ENCODE measurements at regions not wholly inside any gene's neighbourhood (a gene's known extent, or its start where the extent isn't known, plus 50 kb on each side); places are given as distances from the start of the nearest gene placed in this dataset.
"Not testable (repeated sequence)": the region's sequence is repeated elsewhere in the genome, so short reads cannot be mapped to it uniquely, and the experiment has no call there.

DNA sequence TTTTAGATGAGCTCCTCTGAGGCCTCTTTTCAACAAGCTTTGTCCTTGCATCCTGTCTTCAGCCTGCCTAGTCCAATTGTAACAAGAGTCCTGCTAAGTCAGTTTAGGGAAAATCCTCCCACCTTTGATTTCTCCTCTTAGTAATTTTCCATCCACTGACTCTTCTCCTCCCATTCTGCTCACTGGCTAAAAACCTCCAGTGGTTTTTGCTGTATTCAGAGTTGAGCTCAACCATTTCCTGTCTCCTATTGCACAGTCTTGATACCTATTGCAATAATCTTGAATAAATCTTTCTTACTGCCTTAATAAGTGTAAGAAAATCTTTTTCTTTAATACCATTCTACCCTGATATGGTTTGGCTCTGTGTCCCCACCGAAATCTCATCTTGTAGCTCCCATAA, 117.8 kb upstream of the ENPP6 start:
- Mint-ChIP-seq H3K9me3 (no peaks in the 10 kb centered on the region), H3K4me1 (peaks cover 11% of the 10 kb centered on the region), H3K27ac (ENCODE audit: low read depth) (no peak overlapping the region), H3K27me3 (no peaks in the 10 kb centered on the region), H3K4me3 (no peak overlapping the region), H3K36me3 (ENCODE audit: insufficient read depth) (no peaks in the 10 kb centered on the region)
- no peak for ATAC-seq (replicated peaks; ENCODE audit: extremely low read depth, poor library complexity, severe bottlenecking)
- no peak for DNase-seq (ENCODE audit: low spot score in 2 of 2)

DNA sequence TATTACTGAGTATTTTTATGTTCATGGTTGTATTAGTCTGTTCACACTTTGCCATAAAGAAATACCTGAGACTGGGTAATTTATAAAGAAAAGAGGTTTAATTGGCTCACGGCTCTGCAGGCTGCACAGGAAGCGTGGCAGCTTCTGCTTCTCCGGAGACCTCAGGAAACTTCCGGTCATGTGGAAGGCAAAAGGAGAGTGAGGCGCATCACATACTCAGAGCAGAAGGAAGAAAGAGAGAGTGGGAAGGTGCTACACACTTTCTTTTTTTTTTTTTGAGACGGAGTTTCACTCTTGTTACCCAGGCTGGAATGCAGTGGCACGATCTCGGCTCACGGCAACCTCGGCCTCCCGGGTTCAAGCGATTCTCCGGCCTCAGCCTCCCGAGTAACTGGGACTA, 115.8 kb upstream of the ENPP6 start:
- not testable (repeated sequence) for ATAC-seq (replicated peaks; ENCODE audit: extremely low read depth, poor library complexity, severe bottlenecking); H3K4me1 Mint-ChIP-seq; H3K4me3 Mint-ChIP-seq; H3K27me3 Mint-ChIP-seq; H3K27ac Mint-ChIP-seq (ENCODE audit: low read depth); H3K9me3 Mint-ChIP-seq; DNase-seq (ENCODE audit: low spot score in 2 of 2); H3K36me3 Mint-ChIP-seq (ENCODE audit: insufficient read depth)

- DNase-seq (ENCODE audit: low spot score in 2 of 2) (no peak), ATAC-seq (replicated peaks; ENCODE audit: extremely low read depth, poor library complexity, severe bottlenecking) (no peak)
- no peaks in the 10 kb centered on the region for H3K9me3 Mint-ChIP-seq
- no peak overlapping the region for H3K4me3 Mint-ChIP-seq
- no peaks in the 10 kb centered on the region for H3K36me3 Mint-ChIP-seq (ENCODE audit: insufficient read depth)
- H3K4me1 Mint-ChIP-seq = peaks cover 7% of the 10 kb centered on the region
- H3K27ac Mint-ChIP-seq (ENCODE audit: low read depth) = no peak overlapping the region
- no peaks in the 10 kb centered on the region for H3K27me3 Mint-ChIP-seq
Observed at GRCh38 chr4:184331268-184331995, 113.8 kb upstream of the ENPP6 start.

DNA sequence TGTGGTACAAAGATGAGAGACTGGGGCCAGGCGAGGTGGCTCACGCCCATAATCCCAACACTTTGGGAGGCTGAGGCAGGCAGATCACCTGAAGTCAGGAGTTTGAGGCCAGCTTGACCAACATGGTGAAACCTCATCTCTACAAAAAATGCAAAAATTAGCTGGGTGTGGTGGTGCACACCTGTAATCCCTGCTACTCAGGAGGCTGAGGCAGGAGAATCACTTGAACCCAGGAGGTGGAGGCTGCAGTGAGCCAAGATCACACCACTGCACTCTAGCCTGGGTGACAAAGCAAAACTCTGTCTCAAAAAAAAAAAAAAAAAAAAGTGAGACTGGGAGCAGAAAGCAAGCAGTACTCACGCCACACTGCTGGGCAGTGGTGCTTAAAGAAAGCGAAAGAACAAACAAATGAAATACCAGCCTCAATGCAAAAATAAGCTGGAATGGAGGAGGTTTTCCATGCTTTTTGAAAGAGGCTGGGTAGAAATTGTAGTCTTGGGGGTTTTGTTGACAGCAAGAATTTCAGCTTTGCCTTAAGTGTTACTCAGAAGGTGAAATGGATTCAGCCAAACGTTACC, 112.9 kb upstream of the ENPP6 start:
- H3K27me3 Mint-ChIP-seq; H3K4me3 Mint-ChIP-seq; ATAC-seq (replicated peaks; ENCODE audit: extremely low read depth, poor library complexity, severe bottlenecking); H3K27ac Mint-ChIP-seq (ENCODE audit: low read depth); DNase-seq (ENCODE audit: low spot score in 2 of 2); H3K4me1 Mint-ChIP-seq; H3K36me3 Mint-ChIP-seq (ENCODE audit: insufficient read depth); H3K9me3 Mint-ChIP-seq: not testable (repeated sequence)

DNA sequence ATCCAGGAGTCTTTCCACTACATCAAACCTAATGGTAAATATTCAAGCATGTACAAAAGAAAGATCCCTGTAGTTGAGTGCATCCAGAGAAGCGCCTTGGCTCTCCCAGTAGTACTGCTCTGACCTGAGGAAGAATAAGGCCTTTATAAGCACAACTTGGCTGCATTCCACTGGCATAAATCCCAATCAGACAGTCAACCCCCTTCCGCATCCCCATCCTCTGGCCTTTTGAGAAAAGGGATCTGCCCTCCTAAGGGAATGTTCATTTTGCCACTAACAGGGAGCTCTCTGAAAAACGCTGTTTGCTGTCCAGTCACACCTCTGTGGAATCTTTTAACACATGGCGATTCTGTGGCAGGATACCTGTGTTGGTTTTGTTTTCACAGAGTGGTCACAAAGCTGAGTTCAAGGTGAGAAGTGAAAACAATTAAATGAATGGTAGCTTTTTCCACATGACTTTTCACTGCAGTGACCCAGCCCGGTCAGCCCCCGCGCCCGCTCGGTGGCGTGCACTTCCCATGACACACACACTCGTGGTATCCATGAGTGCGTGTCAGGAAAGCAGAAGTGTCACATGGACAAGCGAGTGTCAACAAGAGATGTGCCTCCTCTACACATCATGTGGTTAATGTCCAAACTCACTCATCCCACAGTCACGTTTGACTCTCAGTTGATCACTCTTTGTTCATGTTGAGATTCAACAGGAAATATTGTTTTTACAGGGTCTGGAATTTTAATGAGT, 112.2 kb upstream of the ENPP6 start:
- Mint-ChIP-seq H3K9me3 (no peaks in the 10 kb centered on the region), H3K27ac (ENCODE audit: low read depth) (no peak overlapping the region), H3K4me1 (no peaks in the 10 kb centered on the region), H3K36me3 (ENCODE audit: insufficient read depth) (no peaks in the 10 kb centered on the region), H3K4me3 (no peak overlapping the region), H3K27me3 (no peaks in the 10 kb centered on the region)
- DNase-seq (ENCODE audit: low spot score in 2 of 2) (no peak), ATAC-seq (replicated peaks; ENCODE audit: extremely low read depth, poor library complexity, severe bottlenecking) (peak; percentile 40)

GRCh38 chr4:184329235-184329634, 111.6 kb upstream of the ENPP6 start:
- ATAC-seq (replicated peaks; ENCODE audit: extremely low read depth, poor library complexity, severe bottlenecking) (no peak), DNase-seq (ENCODE audit: low spot score in 2 of 2) (no peak)
- no peaks in the 10 kb centered on the region for H3K9me3 Mint-ChIP-seq
- H3K27me3 Mint-ChIP-seq = no peaks in the 10 kb centered on the region
- H3K4me1 Mint-ChIP-seq = no peaks in the 10 kb centered on the region
- no peak overlapping the region for H3K4me3 Mint-ChIP-seq
- H3K36me3 Mint-ChIP-seq (ENCODE audit: insufficient read depth) = no peaks in the 10 kb centered on the region
- H3K27ac Mint-ChIP-seq (ENCODE audit: low read depth) = no peak overlapping the region

GRCh38 chr4:184328022-184328736, 110.5 kb upstream of the ENPP6 start:
- H3K4me1 Mint-ChIP-seq = no peaks in the 10 kb centered on the region
- H3K27me3 Mint-ChIP-seq = no peaks in the 10 kb centered on the region
- DNase-seq (ENCODE audit: low spot score in 2 of 2) (no peak), ATAC-seq (replicated peaks; ENCODE audit: extremely low read depth, poor library complexity, severe bottlenecking) (peak; percentile 52)
- H3K36me3 Mint-ChIP-seq (ENCODE audit: insufficient read depth) = peaks cover 3% of the 10 kb centered on the region
- no peaks in the 10 kb centered on the region for H3K9me3 Mint-ChIP-seq
- H3K4me3 Mint-ChIP-seq = no peak overlapping the region
- H3K27ac Mint-ChIP-seq (ENCODE audit: low read depth) = no peak overlapping the region

DNA sequence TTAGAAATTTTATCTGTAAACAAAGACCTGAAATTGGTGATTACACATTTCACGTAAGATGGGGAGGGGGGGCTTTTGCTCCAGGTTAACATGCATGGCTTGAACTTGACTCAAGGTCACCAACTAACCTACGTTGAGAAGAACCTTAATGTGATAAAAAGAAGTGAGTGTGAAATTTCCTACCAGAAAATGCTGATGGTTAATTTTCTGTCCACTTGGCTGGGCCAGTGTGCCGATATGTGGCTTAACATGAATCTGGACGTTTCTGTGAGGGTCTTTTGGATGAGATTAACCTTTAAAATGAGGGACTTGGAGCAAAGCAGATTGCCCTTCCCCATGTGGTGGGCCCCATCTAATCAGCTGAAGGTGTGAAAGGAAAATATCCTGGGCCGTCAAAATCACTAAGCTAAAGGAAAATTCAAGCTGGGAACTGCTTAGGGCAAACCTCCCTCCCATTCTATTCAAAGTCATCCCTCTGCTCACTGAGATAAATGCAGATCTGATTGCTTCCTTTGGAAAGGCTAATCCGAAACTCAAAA, 107.3 kb upstream of the ENPP6 start:
- Mint-ChIP-seq H3K4me3 (no peak overlapping the region), H3K4me1 (no peaks in the 10 kb centered on the region), H3K9me3 (no peaks in the 10 kb centered on the region), H3K27me3 (no peaks in the 10 kb centered on the region), H3K27ac (ENCODE audit: low read depth) (no peak overlapping the region), H3K36me3 (ENCODE audit: insufficient read depth) (peaks cover 3% of the 10 kb centered on the region)
- no peak for ATAC-seq (replicated peaks; ENCODE audit: extremely low read depth, poor library complexity, severe bottlenecking)
- DNase-seq (ENCODE audit: low spot score in 2 of 2) = no peak

DNA sequence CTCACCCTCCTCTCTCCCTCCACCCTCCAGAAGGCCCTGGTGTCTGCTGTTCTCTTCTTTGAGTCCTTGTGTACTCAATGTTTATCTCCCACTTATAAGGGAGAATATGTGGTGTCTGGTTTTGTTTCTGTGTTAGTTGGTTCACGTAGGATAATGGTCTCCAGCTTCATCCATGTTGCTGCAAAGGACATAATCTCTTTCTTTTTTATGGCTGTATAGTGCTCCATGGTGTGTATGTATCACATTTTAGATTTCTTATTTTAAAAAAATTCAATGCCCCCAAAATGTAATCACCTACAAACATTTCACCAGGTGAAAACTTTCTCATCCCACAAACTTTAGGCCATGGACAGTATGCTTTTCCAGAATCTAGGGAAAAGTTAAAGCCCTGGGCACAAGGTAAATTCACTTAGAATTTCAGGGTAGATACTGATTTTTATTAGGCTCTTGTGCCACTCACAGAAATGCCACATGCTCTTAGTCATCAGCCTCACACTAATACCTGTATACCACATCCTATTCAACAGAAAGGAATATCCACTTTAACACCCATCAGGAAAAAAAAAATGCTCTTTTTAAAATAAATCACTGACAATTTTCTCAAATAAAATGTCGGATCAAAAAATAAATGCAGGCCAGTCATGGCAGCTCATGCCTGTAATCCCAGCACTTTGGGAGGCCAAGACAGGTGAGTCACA, 104.8 kb upstream of the ENPP6 start:
- peaks cover 3% of the 10 kb centered on the region for H3K36me3 Mint-ChIP-seq (ENCODE audit: insufficient read depth)
- DNase-seq (ENCODE audit: low spot score in 2 of 2) = no peak
- H3K4me1 Mint-ChIP-seq = no peaks in the 10 kb centered on the region
- H3K27me3 Mint-ChIP-seq = no peaks in the 10 kb centered on the region
- no peak for ATAC-seq (replicated peaks; ENCODE audit: extremely low read depth, poor library complexity, severe bottlenecking)
- H3K4me3 Mint-ChIP-seq = no peak overlapping the region
- H3K27ac Mint-ChIP-seq (ENCODE audit: low read depth) = no peak overlapping the region
- H3K9me3 Mint-ChIP-seq = no peaks in the 10 kb centered on the region

DNA sequence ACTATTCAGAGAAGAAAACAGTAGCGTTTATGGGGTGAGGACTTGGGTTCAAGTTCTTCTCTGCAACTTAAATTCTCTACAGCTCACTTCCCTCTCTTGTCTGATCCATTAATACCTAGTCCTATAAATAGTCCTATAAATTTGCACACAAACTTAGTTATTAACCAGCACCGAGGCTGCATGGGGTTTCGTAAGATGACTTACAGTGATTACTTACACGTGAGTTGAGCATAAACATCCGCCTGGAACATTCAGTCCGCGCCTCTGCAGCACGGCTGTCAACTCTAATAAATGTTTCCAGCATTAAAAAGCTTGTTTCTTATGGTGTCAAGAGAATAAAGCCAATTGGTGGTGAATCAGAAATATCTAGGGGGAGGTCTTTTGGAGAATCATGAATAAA, 103.0 kb upstream of the ENPP6 start:
- Mint-ChIP-seq H3K4me3 (no peak overlapping the region), H3K4me1 (no peaks in the 10 kb centered on the region), H3K36me3 (ENCODE audit: insufficient read depth) (peaks cover 3% of the 10 kb centered on the region), H3K9me3 (no peaks in the 10 kb centered on the region), H3K27ac (ENCODE audit: low read depth) (no peak overlapping the region), H3K27me3 (no peaks in the 10 kb centered on the region)
- DNase-seq (ENCODE audit: low spot score in 2 of 2) (no peak), ATAC-seq (replicated peaks; ENCODE audit: extremely low read depth, poor library complexity, severe bottlenecking) (no peak)

DNA sequence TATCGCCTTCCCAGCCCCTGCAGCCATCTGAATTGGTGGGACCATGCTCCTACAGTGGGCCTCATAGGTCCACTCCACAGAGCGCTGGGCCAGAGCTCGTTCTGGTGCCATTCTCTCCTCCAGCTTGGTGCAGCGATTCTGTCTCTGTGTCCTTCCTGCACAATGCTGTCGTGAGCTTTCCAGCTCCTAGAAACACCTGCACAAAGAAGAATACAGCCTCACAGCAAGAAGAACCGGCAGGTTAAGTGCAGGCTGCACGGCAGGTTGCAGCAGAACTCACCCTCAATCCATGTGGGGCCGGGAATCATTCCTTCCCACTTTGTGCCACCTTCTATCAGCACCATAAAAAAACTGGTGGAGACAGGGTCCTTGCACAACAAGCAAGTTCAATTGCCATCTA, 101.2 kb upstream of the ENPP6 start:
- Mint-ChIP-seq H3K27ac (ENCODE audit: low read depth) (no peak overlapping the region), H3K36me3 (ENCODE audit: insufficient read depth) (peaks cover 3% of the 10 kb centered on the region), H3K9me3 (no peaks in the 10 kb centered on the region), H3K4me1 (no peaks in the 10 kb centered on the region), H3K27me3 (no peaks in the 10 kb centered on the region), H3K4me3 (no peak overlapping the region)
- no peak for ATAC-seq (replicated peaks; ENCODE audit: extremely low read depth, poor library complexity, severe bottlenecking)
- no peak for DNase-seq (ENCODE audit: low spot score in 2 of 2)

DNA sequence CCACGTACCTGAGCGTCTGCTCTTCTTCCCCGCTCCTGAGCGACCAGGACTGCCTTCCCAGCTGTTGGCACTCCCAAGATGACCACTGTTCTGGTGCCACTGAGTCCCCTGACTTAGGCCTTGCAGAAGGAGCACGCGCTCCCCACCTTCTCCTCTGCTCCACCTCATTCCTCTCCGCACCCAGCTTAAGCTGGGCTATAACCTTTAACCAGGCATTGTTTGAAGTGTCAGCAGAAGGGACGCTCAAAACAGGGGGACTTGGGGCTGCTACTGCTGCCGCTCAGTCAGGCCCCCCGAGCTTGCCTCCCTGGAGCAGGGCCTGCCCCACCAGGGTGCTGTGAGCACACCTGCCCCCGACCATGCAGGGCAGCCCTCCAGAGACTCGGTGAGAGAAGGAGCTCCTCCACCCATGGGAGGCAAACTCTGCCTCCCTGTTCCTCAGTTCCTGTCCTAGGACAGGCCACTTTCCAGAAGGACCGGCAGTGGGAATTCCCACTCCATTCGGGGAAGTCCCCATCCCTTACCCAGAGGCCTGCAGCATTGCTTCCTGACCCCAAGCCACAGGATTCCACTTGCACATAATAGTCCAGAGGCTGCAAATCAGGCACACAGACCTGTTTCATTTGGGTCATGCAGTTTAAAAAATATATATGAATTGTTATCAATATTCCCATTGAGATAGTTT, 99.7 kb upstream of the ENPP6 start:
- Mint-ChIP-seq H3K27ac (ENCODE audit: low read depth) (no peak overlapping the region), H3K9me3 (no peaks in the 10 kb centered on the region), H3K36me3 (ENCODE audit: insufficient read depth) (no peaks in the 10 kb centered on the region), H3K4me3 (no peak overlapping the region), H3K4me1 (no peaks in the 10 kb centered on the region), H3K27me3 (no peaks in the 10 kb centered on the region)
- ATAC-seq (replicated peaks; ENCODE audit: extremely low read depth, poor library complexity, severe bottlenecking) (no peak), DNase-seq (ENCODE audit: low spot score in 2 of 2) (no peak)
